Heart right ventricle (tissue), 16 donors: ENCODE measurements at regions not wholly inside any gene's neighbourhood (a gene's known extent, or its start where the extent isn't known, plus 50 kb on each side); places are given as distances from the start of the nearest gene placed in this dataset.
"Not testable (repeated sequence)": the region's sequence is repeated elsewhere in the genome, so short reads cannot be mapped to it uniquely, and the experiment has no call there.

ENCODE experiments used
- ATAC-seq, 8 donors: fragments of 200-7000 bp; cut with Tn5 transposase; one replicate each; pipeline ENCODE4 v1.9.1; 2020; ENCODE audit warnings: mild to moderate bottlenecking in 8 of 8, moderate library complexity in 8 of 8, moderate number of reproducible peaks in 1 of 8
- DNase-seq, 2 donors: peaks; one replicate each; pipeline ENCODE4 v3.0.0-alpha.2; 2020
- H3K27ac ChIP-seq, 10 donors: fragments of 200-600 bp; sonication (generic) in 2 of 10; one replicate each; pipeline versions ENCODE4 v1.5.0 to v1.8.0; 2020 to 2022; ENCODE audit warnings: mild to moderate bottlenecking in 3 of 10
- H3K27me3 ChIP-seq, 7 donors: fragments of 200-600 bp; one replicate each; pipeline ENCODE4 v1.8.0; 2021 to 2022; ENCODE audit warnings: mild to moderate bottlenecking in 2 of 7
- H3K36me3 ChIP-seq, 9 donors: fragments of 200-600 bp; sonication (generic) in 1 of 9; one replicate each; pipeline versions ENCODE4 v1.5.0 to v1.8.0; 2020 to 2022; ENCODE audit warnings: mild to moderate bottlenecking in 2 of 9
- H3K4me1 ChIP-seq, 9 donors: fragments of 200-600 bp; sonication (generic) in 1 of 9; one replicate each; pipeline versions ENCODE4 v1.5.0 to v1.8.0; 2020 to 2022; ENCODE audit warnings: mild to moderate bottlenecking in 4 of 9
- H3K4me3 ChIP-seq, 10 donors: fragments of 200-600 bp; sonication (generic) in 2 of 10; one replicate each; pipeline versions ENCODE4 v1.5.0 to v1.8.0; 2020 to 2022; ENCODE audit warnings: mild to moderate bottlenecking in 7 of 10, moderate library complexity in 2 of 10
- H3K9me3 ChIP-seq, 11 donors: fragments of 200-600 bp in 10 of 11; sonication (generic) in 2 of 11; one replicate each; pipeline versions ENCODE4 v1.5.0 to v1.8.0; 2013 to 2022; ENCODE audit warnings: mild to moderate bottlenecking in 2 of 11, control low read depth in 1 of 11, moderate library complexity in 1 of 11
- CTCF ChIP-seq, 9 donors: fragments of 200-600 bp; sonication (generic) in 2 of 9; IDR thresholded peaks; one replicate each; pipeline versions ENCODE4 v1.5.0 to v1.8.0; 2021 to 2022; ENCODE audit warnings: antibody characterized with exemption in 9 of 9, mild to moderate bottlenecking in 5 of 9, moderate library complexity in 1 of 9
- WGBS, 2 donors: extraction: QIAGEN DNeasy Blood & Tissue Kit; methylation state at CpG; one replicate each; pipeline ENCODE4 v1.1.7; 2013; ENCODE audit warnings: inconsistent platforms in 1 of 2; 5-methylcytosine and 5-hydroxymethylcytosine counted together
- intact Hi-C, 10 donors: fragments of 100-400 bp; cut with DNase I; formaldehyde crosslinking; loops; one replicate each; pipeline versions ENCODE4 v1.11.1 to v1.14.2; 2022
- donor health status: Arrhythmogenic right ventricular cardiomyopathy.
- donor health status: ischemic (EF 13 %, LVEDD 7.1; RV severe dilation, severe dysfunction).
- donor health status: healthy with polysubstance abuse.
- donor health status: DM: no; HTN: yes; CAD: no.
- donor health status: DM: no; HTN: no; CAD: no.
- donor health status: ischemic (EF 25% LVEDD 6.9; RV normal size, moderate dysfunction).
- donor health status: ischemic (EF 25% LVEDD 5.7; RV mildly dilated, moderate dysfunction).
- donor health status: healthy.
- donor health status: DM: yes; HTN: yes; CAD: no.
- donor health status: Ischemic cardiomyopathy.
- donor health status: ischemic (EF 35%, LVEDD 5.7; RV mildly dilated, moderate dysfunction).
- donor health status: nonischemic (EF 11% LVEDD 7.7; RV severe dilation, severe dysfunction).
- donor health status: DM: yes; HTN: yes; CAD: no.
- donor health status: PGD.
- donor health status: ischemic (EF 29% LVEDD 5.4; RV normal size, mild dysfunction).
- donor health status: nonischemic (EF 23%, LVEDD 6.1; RV moderate dilation, normal function).

GRCh38 chr11:79610139-79610538 is 169.3 kb upstream of the TENM4 start:
- Histone ChIP-seq H3K27me3 (no peaks in the 10 kb centered on the region), H3K36me3 (no peaks in the 10 kb centered on the region), H3K4me3 (no peak overlapping the region), H3K9me3 (peaks cover 0 to 8% (median 0%) of the 10 kb centered on the region in 11 donors), H3K4me1 (peaks cover 0 to 6% (median 0%) of the 10 kb centered on the region in 9 donors), H3K27ac (no peak overlapping the region)
- 57 to 58% methylated on average over 1 of the region's 1 CpG for WGBS, 2 donors
- ATAC-seq (no peak), DNase-seq (no peak)
- no peak for TF ChIP-seq CTCF (IDR thresholded peaks at IDR 0.05)
- intact Hi-C loops, result no loop called here

- WGBS, 2 donors, result 29 to 37% methylated on average over 2 of the region's 2 CpGs
- Histone ChIP-seq H3K27ac (no peak overlapping the region), H3K27me3 (no peaks in the 10 kb centered on the region), H3K36me3 (no peaks in the 10 kb centered on the region), H3K4me1 (peaks cover 0 to 6% (median 0%) of the 10 kb centered on the region in 9 donors), H3K9me3 (peaks cover 0 to 8% (median 0%) of the 10 kb centered on the region in 11 donors), H3K4me3 (no peak overlapping the region)
- peak in 4 of 8 donors; percentile 63 to 91 (median 76) for ATAC-seq
- intact Hi-C loops, result no loop called here
- TF ChIP-seq CTCF (IDR thresholded peaks at IDR 0.05), result no peak
- DNase-seq, result no peak
Measured at GRCh38 chr11:79609511-79609910, 168.7 kb upstream of the TENM4 start.

- H3K27ac ChIP-seq, intact Hi-C loops, ATAC-seq, H3K4me3 ChIP-seq, H3K27me3 ChIP-seq, H3K4me1 ChIP-seq, H3K36me3 ChIP-seq, H3K9me3 ChIP-seq, DNase-seq: not testable (repeated sequence)
- WGBS, 2 donors, result 84 to 92% methylated on average over 3 of the region's 3 CpGs
Measured at GRCh38 chr11:79606461-79606860, 165.6 kb upstream of the TENM4 start.

GRCh38 chr11:79600711-79601110 is 159.9 kb upstream of the TENM4 start:
- ATAC-seq, result no peak
- WGBS, 2 donors, result 78% methylated on average over 12 of the region's 12 CpGs

More at GRCh38 chr11:79600711-79601110, 159.9 kb upstream of the TENM4 start:
- no peak for TF ChIP-seq CTCF (IDR thresholded peaks at IDR 0.05)
- no peaks in the 10 kb centered on the region for H3K27me3 ChIP-seq
- H3K27ac ChIP-seq, result no peak overlapping the region
- H3K36me3 ChIP-seq, result no peaks in the 10 kb centered on the region
- H3K9me3 ChIP-seq, result peaks cover 0 to 8% (median 0%) of the 10 kb centered on the region in 11 donors
- no peaks in the 10 kb centered on the region for H3K4me1 ChIP-seq
- no peak for DNase-seq
- intact Hi-C loops, result no loop called here
- no peak overlapping the region for H3K4me3 ChIP-seq
